ENCODE measurements at regions not wholly inside any gene's neighbourhood (a gene's known extent, or its start where the extent isn't known, plus 50 kb on each side); places are given as distances from the start of the nearest gene placed in this dataset.

GRCh38 chr1:181255270-181255929, 166.9 kb downstream of the IER5 start:
- Histone ChIP-seq H3K9me2 (ENCODE audit: insufficient read depth) (no peaks in the 10 kb centered on the region), H3K4me1 (ENCODE audit: control insufficient read depth in 1 of 2, insufficient read depth in 2 of 2, low read length in 2 of 2) (peaks cover 12 to 23% of the 10 kb centered on the region in 2 experiments), H3K9ac (ENCODE audit: low read length) (no peak overlapping the region), H3K4me3 (replicated peaks in 1 of 2; ENCODE audit: low read depth in 1 of 2, low read length in 2 of 2) (no peak overlapping the region), H3K27ac (ENCODE audit: low read depth, low read length) (no peak overlapping the region), H2AFZ (ENCODE audit: low read depth, low read length, poor library complexity, severe bottlenecking) (no peak overlapping the region), H3K27me3 (ENCODE audit: insufficient read depth, low read length) (no peaks in the 10 kb centered on the region; the same call in 1 of the 2 replicates), H3K4me2 (ENCODE audit: low read length) (0 out of 2 replicates have a peak overlapping the region, but pooled peaks have one; percentile 2), H4K20me1 (ENCODE audit: insufficient read depth) (no peaks in the 10 kb centered on the region), H3K9me3 (ENCODE audit: control insufficient read depth in 1 of 2, insufficient read depth in 1 of 2, low read depth in 1 of 2, low read length in 2 of 2) (peaks cover 0 to 11% of the 10 kb centered on the region in 2 experiments; a peak in 1 of 4 replicates), H3K79me2 (ENCODE audit: insufficient read depth, low read length) (no peaks in the 10 kb centered on the region), H3K36me3 (ENCODE audit: control insufficient read depth in 1 of 2, insufficient read depth in 2 of 2, low read length in 2 of 2) (no peaks in the 10 kb centered on the region)
- ChIA-PET POLR2A (no interaction called here), RAD21 (ENCODE audit: low non-redundant PET in 1 of 2, low total read pairs in 2 of 2, uncharacterized antibody in 2 of 2, unreplicated experiment in 2 of 2) (no interaction called here), CTCF (no interaction called here)
- no peak for DNase-seq (ENCODE audit: low read depth, low spot score)
- BruUV-seq (replicated peaks) = no TSS peak
- peak; percentile 77 for ATAC-seq
- intact Hi-C loops (cut with micrococcal nuclease) = no loop called here
- TF ChIP-seq POLR2AphosphoS5 (IDR thresholded peaks at IDR 0.05; ENCODE audit: low read depth, low read length) = no peak
- TF ChIP-seq SRF (IDR thresholded peaks at IDR 0.05; ENCODE audit: low read depth) = no peak
- peak; percentile 48 for TF ChIP-seq SP1 (IDR thresholded peaks at IDR 0.05; ENCODE audit: low read depth)
- no peak for TF ChIP-seq ELF1 (IDR thresholded peaks at IDR 0.05; ENCODE audit: borderline replicate concordance, low read depth)
- no peak for TF ChIP-seq EZH2 (IDR thresholded peaks at IDR 0.05)
- no peak for TF ChIP-seq RAD21 (IDR thresholded peaks at IDR 0.05; ENCODE audit: low read depth)
- TF ChIP-seq SIN3A (IDR thresholded peaks at IDR 0.05; ENCODE audit: low read depth) = no peak
- TF ChIP-seq ZNF274 (IDR thresholded peaks at IDR 0.05; ENCODE audit: low read depth, low read length) = no peak
- no peak for TF ChIP-seq ZFX (IDR thresholded peaks at IDR 0.05)
- TF ChIP-seq, protein P1, sequence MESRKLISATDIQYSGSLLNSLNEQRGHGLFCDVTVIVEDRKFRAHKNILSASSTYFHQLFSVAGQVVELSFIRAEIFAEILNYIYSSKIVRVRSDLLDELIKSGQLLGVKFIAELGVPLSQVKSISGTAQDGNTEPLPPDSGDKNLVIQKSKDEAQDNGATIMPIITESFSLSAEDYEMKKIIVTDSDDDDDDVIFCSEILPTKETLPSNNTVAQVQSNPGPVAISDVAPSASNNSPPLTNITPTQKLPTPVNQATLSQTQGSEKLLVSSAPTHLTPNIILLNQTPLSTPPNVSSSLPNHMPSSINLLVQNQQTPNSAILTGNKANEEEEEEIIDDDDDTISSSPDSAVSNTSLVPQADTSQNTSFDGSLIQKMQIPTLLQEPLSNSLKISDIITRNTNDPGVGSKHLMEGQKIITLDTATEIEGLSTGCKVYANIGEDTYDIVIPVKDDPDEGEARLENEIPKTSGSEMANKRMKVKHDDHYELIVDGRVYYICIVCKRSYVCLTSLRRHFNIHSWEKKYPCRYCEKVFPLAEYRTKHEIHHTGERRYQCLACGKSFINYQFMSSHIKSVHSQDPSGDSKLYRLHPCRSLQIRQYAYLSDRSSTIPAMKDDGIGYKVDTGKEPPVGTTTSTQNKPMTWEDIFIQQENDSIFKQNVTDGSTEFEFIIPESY (IDR thresholded peaks at IDR 0.05; ENCODE audit: extremely low read depth, insufficient replicate concordance, low read length) = no peak
- TF ChIP-seq EGR1 (IDR thresholded peaks at IDR 0.05; ENCODE audit: low read depth) = no peak
- TF ChIP-seq, protein P2, sequence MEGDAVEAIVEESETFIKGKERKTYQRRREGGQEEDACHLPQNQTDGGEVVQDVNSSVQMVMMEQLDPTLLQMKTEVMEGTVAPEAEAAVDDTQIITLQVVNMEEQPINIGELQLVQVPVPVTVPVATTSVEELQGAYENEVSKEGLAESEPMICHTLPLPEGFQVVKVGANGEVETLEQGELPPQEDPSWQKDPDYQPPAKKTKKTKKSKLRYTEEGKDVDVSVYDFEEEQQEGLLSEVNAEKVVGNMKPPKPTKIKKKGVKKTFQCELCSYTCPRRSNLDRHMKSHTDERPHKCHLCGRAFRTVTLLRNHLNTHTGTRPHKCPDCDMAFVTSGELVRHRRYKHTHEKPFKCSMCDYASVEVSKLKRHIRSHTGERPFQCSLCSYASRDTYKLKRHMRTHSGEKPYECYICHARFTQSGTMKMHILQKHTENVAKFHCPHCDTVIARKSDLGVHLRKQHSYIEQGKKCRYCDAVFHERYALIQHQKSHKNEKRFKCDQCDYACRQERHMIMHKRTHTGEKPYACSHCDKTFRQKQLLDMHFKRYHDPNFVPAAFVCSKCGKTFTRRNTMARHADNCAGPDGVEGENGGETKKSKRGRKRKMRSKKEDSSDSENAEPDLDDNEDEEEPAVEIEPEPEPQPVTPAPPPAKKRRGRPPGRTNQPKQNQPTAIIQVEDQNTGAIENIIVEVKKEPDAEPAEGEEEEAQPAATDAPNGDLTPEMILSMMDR (IDR thresholded peaks at IDR 0.05 in 2 of 3, conservative IDR thresholded peaks at IDR 0.05 in 1 of 3; ENCODE audit: borderline replicate concordance in 1 of 3, insufficient read depth in 1 of 3, low read depth in 2 of 3, low read length in 2 of 3) = no peak
- TF ChIP-seq, protein P3, sequence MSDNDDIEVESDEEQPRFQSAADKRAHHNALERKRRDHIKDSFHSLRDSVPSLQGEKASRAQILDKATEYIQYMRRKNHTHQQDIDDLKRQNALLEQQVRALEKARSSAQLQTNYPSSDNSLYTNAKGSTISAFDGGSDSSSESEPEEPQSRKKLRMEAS (IDR thresholded peaks at IDR 0.05) = no peak
- TF ChIP-seq YY1 (IDR thresholded peaks at IDR 0.05; ENCODE audit: extremely low read depth, insufficient replicate concordance, low read depth, low read length) = no peak
- TF ChIP-seq ATF3 (IDR thresholded peaks at IDR 0.05) = peak; percentile 89
- TF ChIP-seq CEBPB (IDR thresholded peaks at IDR 0.05; ENCODE audit: low read depth) = peak; percentile 86
- TF ChIP-seq POLR2A (IDR thresholded peaks at IDR 0.05; ENCODE audit: borderline replicate concordance, extremely low read depth, insufficient read depth, insufficient read length) = no peak
- no peak for TF ChIP-seq EZH2phosphoT487 (IDR thresholded peaks at IDR 0.05; ENCODE audit: borderline replicate concordance)
- peak; percentile 51; the same call in 1 of the 2 replicates for TF ChIP-seq CBX3 (IDR thresholded peaks at IDR 0.05; ENCODE audit: low read depth)
- TF ChIP-seq, protein P4, sequence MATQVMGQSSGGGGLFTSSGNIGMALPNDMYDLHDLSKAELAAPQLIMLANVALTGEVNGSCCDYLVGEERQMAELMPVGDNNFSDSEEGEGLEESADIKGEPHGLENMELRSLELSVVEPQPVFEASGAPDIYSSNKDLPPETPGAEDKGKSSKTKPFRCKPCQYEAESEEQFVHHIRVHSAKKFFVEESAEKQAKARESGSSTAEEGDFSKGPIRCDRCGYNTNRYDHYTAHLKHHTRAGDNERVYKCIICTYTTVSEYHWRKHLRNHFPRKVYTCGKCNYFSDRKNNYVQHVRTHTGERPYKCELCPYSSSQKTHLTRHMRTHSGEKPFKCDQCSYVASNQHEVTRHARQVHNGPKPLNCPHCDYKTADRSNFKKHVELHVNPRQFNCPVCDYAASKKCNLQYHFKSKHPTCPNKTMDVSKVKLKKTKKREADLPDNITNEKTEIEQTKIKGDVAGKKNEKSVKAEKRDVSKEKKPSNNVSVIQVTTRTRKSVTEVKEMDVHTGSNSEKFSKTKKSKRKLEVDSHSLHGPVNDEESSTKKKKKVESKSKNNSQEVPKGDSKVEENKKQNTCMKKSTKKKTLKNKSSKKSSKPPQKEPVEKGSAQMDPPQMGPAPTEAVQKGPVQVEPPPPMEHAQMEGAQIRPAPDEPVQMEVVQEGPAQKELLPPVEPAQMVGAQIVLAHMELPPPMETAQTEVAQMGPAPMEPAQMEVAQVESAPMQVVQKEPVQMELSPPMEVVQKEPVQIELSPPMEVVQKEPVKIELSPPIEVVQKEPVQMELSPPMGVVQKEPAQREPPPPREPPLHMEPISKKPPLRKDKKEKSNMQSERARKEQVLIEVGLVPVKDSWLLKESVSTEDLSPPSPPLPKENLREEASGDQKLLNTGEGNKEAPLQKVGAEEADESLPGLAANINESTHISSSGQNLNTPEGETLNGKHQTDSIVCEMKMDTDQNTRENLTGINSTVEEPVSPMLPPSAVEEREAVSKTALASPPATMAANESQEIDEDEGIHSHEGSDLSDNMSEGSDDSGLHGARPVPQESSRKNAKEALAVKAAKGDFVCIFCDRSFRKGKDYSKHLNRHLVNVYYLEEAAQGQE (IDR thresholded peaks at IDR 0.05; ENCODE audit: low read depth) = no peak
